Hepatocyte (in vitro differentiated cells): ENCODE measurements at regions not wholly inside any gene's neighbourhood (a gene's known extent, or its start where the extent isn't known, plus 50 kb on each side); places are given as distances from the start of the nearest gene placed in this dataset.

Experiments
- EZH2 ChIP-seq: fragments of 200-600 bp; sonication (generic); IDR thresholded peaks from 2 replicates; pipeline ENCODE4 v1.6.1; 2016; ENCODE audit warnings: antibody characterized with exemption, mild to moderate bottlenecking, borderline replicate concordance
- EZH2phosphoT487 ChIP-seq: fragments of 200-600 bp; sonication (generic); IDR thresholded peaks from one replicate; pipeline ENCODE4 v1.6.1; 2018; ENCODE audit warnings: antibody characterized with exemption, mild to moderate bottlenecking, low read depth, moderate library complexity; ENCODE audit not compliant: unreplicated experiment, severe bottlenecking
- TF ChIP-seq, protein P1 (sequence below): fragments of 200-600 bp; sonication (generic); IDR thresholded peaks from 2 replicates; pipeline ENCODE4 v1.5.1; 2016; ENCODE audit warnings: antibody characterized with exemption, mild to moderate bottlenecking; ENCODE audit not compliant: poor library complexity

DNA sequence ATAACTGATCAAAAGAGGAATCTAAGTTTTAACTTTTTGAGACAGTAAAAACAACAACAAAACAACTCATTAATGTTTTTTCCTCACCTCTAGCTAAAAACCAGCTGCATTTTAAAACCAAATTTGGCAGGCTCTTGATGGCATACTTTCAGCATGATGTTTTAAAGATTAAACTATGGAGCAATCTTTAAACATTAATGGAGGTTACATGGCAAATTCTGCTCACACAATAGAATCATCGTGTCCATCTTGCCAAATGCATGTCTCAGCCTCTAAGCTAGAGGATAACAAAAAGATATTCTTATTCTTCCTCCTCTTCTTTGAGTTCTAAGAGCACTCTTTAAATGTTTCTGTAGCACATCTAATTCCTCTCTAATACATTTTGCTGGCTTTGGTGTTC is 579.8 kb upstream of the PKN2 start:
- TF ChIP-seq, protein P1, sequence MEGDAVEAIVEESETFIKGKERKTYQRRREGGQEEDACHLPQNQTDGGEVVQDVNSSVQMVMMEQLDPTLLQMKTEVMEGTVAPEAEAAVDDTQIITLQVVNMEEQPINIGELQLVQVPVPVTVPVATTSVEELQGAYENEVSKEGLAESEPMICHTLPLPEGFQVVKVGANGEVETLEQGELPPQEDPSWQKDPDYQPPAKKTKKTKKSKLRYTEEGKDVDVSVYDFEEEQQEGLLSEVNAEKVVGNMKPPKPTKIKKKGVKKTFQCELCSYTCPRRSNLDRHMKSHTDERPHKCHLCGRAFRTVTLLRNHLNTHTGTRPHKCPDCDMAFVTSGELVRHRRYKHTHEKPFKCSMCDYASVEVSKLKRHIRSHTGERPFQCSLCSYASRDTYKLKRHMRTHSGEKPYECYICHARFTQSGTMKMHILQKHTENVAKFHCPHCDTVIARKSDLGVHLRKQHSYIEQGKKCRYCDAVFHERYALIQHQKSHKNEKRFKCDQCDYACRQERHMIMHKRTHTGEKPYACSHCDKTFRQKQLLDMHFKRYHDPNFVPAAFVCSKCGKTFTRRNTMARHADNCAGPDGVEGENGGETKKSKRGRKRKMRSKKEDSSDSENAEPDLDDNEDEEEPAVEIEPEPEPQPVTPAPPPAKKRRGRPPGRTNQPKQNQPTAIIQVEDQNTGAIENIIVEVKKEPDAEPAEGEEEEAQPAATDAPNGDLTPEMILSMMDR, result no peak
- no peak for TF ChIP-seq EZH2
- no peak for TF ChIP-seq EZH2phosphoT487
